HepG2 (cell line): ENCODE measurements at regions not wholly inside any gene's neighbourhood (a gene's known extent, or its start where the extent isn't known, plus 50 kb on each side); places are given as distances from the start of the nearest gene placed in this dataset.

Source experiments
- HNRNPUL1 ChIP-seq: fragments of 200-400 bp; formaldehyde crosslinking; IDR thresholded peaks from 2 replicates; pipeline ENCODE4 v1.6.1; 2017; ENCODE audit warnings: low read depth, mild to moderate bottlenecking, low read length, moderate library complexity
- MLX ChIP-seq: IDR thresholded peaks from 2 replicates; pipeline ENCODE4 v1.6.1; 2016
- NFE2 ChIP-seq: sonication (generic); formaldehyde crosslinking; IDR thresholded peaks from 2 replicates; pipeline ENCODE4 v1.4.0; 2020; ENCODE audit warnings: missing genetic modification reagents
- PAX8 ChIP-seq: sonication (generic); formaldehyde crosslinking; IDR thresholded peaks from 2 replicates; pipeline ENCODE4 v1.8.0; 2022; ENCODE audit warnings: mild to moderate bottlenecking, missing genetic modification reagents, borderline replicate concordance
- POLR2AphosphoS2 ChIP-seq: IDR thresholded peaks from 2 replicates; pipeline ENCODE4 v1.6.1; 2011; ENCODE audit warnings: low read depth, low read length, improper control_type of control experiment
- PREB ChIP-seq: sonication (generic); formaldehyde crosslinking; IDR thresholded peaks from 2 replicates; pipeline ENCODE4 v1.4.0; 2020; ENCODE audit warnings: missing genetic modification reagents
- SIX1 ChIP-seq: sonication (generic); formaldehyde crosslinking; IDR thresholded peaks from 2 replicates; pipeline ENCODE4 v1.4.0; 2020; ENCODE audit warnings: missing genetic modification reagents, borderline replicate concordance
- SMAD3 ChIP-seq: sonication (generic); formaldehyde crosslinking; IDR thresholded peaks from 2 replicates; pipeline ENCODE4 v1.4.0; 2020; ENCODE audit warnings: missing genetic modification reagents
- SRSF1 ChIP-seq: fragments of 200-400 bp; formaldehyde crosslinking; optimal IDR thresholded peaks from 2 replicates; pipeline ENCODE3; 2017; ENCODE audit warnings: mild to moderate bottlenecking, low read depth, low read length, moderate library complexity
- ZNF138 ChIP-seq: sonication (generic); formaldehyde crosslinking; IDR thresholded peaks from 2 replicates; pipeline ENCODE4 v1.5.0; 2020; ENCODE audit warnings: mild to moderate bottlenecking, low read depth, missing genetic modification reagents
- ZNF224 ChIP-seq: sonication (generic); formaldehyde crosslinking; IDR thresholded peaks from 2 replicates; pipeline ENCODE4 v1.5.0; 2020; ENCODE audit warnings: mild to moderate bottlenecking, missing genetic modification reagents
- ZNF318 ChIP-seq: sonication (generic); formaldehyde crosslinking; IDR thresholded peaks from 2 replicates; pipeline ENCODE4 v1.4.0; 2020; ENCODE audit warnings: mild to moderate bottlenecking, missing genetic modification reagents
- ZSCAN25 ChIP-seq: sonication (generic); formaldehyde crosslinking; IDR thresholded peaks from 2 replicates; pipeline ENCODE4 v1.8.0; 2022; ENCODE audit warnings: mild to moderate bottlenecking, missing genetic modification reagents
- TF ChIP-seq, protein P1 (sequence below): IDR thresholded peaks from 2 replicates; pipeline ENCODE4 v1.6.1; 2012; ENCODE audit warnings: inconsistent platforms

- TF ChIP-seq HNRNPUL1 (no peak), ZNF318 (CRISPR knock-in tag) (no peak), SRSF1 (no peak), SMAD3 (CRISPR knock-in tag) (no peak), SIX1 (no peak), NFE2 (CRISPR knock-in tag) (no peak), ZSCAN25 (CRISPR knock-in tag) (no peak), PAX8 (CRISPR knock-in tag) (no peak), MLX (no peak), ZNF224 (CRISPR knock-in tag) (no peak), ZNF138 (CRISPR knock-in tag) (no peak), POLR2AphosphoS2 (no peak), PREB (CRISPR knock-in tag) (no peak)
- TF ChIP-seq, protein P1, sequence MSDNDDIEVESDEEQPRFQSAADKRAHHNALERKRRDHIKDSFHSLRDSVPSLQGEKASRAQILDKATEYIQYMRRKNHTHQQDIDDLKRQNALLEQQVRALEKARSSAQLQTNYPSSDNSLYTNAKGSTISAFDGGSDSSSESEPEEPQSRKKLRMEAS: no peak
Measured at GRCh38 chr2:41909584-41909983, 138.2 kb upstream of the PKDCC start.
